SJSA1 (cell line): ENCODE measurements at regions not wholly inside any gene's neighbourhood (a gene's known extent, or its start where the extent isn't known, plus 50 kb on each side); places are given as distances from the start of the nearest gene placed in this dataset.

Source experiments
- DNase-seq, 2 experiments: peaks; one replicate each; pipeline ENCODE4 v3.0.0-alpha.2; 2015 to 2020; ENCODE audit warnings: low spot score in 2 of 2, low read depth in 1 of 2
- H3K27ac ChIP-seq: fragments of 250-450 bp; sonication (Bioruptor Pico); 2 replicates; pipeline ENCODE4 v1.5.1; 2020; ENCODE audit warnings: mild to moderate bottlenecking, moderate library complexity
- H3K27me3 ChIP-seq: fragments of 250-450 bp; sonication (Bioruptor Pico); replicated peaks from 2 replicates; pipeline ENCODE4 v1.5.1; 2020; ENCODE audit warnings: mild to moderate bottlenecking, moderate library complexity
- H3K36me3 ChIP-seq: fragments of 250-450 bp; sonication (Bioruptor Pico); 2 replicates; pipeline ENCODE4 v1.5.1; 2020; ENCODE audit warnings: mild to moderate bottlenecking
- H3K4me1 ChIP-seq: fragments of 250-450 bp; sonication (Bioruptor Pico); replicated peaks from 2 replicates; pipeline ENCODE4 v1.6.1; 2021; ENCODE audit warnings: mild to moderate bottlenecking
- H3K4me3 ChIP-seq: fragments of 250-450 bp; sonication (Bioruptor Pico); 2 replicates; pipeline ENCODE4 v1.5.1; 2020; ENCODE audit warnings: mild to moderate bottlenecking
- H3K9me3 ChIP-seq: fragments of 250-450 bp; sonication (Bioruptor Pico); replicated peaks from 2 replicates; pipeline ENCODE4 v1.5.1; 2020; ENCODE audit warnings: mild to moderate bottlenecking

DNA sequence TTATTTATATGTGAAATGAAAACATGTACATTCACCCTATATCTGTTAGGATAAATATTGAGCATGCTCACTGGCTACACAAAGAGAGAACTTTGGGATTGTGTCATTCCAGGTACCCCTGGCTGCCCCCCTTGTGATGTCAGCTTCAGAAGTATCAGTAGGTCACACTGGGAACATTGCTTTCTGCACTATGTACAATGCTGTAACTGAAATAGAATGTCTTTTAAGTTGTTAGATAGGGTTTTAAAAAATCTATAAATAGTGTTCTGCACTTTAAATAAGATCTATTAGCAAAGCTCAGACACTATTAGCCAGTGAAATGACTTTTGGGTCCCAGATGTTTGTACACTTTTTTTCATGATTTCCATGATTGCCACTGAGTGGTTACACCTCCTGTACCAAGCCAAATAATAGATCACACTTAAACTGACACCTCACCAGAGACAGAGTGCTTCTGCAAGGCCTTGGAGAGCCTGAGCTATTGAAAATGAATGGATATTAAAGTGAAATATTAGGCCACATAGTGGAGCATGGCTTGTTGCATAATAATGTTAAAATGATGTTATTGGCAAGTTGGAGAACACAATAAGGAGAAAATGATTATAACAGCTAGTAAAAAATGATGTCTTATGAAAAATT, 297.0 kb upstream of the NXPH2 start:
- no peak overlapping the region for H3K27ac ChIP-seq
- no peak for DNase-seq
- H3K4me3 ChIP-seq, result no peak overlapping the region
- no peaks in the 10 kb centered on the region for H3K36me3 ChIP-seq
- no peaks in the 10 kb centered on the region for H3K27me3 ChIP-seq
- H3K4me1 ChIP-seq, result peaks cover 8% of the 10 kb centered on the region; the same call in 1 of the 2 replicates
- H3K9me3 ChIP-seq, result no peaks in the 10 kb centered on the region

DNA sequence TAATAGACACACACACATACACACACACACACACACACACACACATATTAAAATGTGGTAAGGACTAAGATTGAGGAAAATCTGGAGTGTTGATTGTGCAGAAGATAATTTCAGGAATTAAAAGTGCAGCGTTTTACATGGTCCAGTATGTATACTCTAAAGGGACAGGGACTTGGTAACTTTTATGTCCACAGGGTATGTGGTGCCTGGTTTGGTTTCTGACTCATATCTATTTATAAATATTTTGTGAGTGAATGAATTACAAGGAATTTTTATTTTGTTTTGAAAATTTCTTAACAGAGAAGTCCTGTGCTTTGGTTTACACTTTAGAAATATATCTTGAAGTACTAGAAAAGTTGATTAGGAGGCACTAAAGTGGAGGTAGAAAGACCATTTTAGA, 287.7 kb upstream of the NXPH2 start:
- H3K27me3 ChIP-seq, result no peaks in the 10 kb centered on the region
- no peak overlapping the region for H3K4me3 ChIP-seq
- H3K36me3 ChIP-seq, result no peaks in the 10 kb centered on the region
- no peaks in the 10 kb centered on the region for H3K9me3 ChIP-seq
- peaks cover 17% of the 10 kb centered on the region for H3K4me1 ChIP-seq
- peak in 1 of 2 experiments; percentile 33 for DNase-seq
- H3K27ac ChIP-seq, result no peak overlapping the region

DNA sequence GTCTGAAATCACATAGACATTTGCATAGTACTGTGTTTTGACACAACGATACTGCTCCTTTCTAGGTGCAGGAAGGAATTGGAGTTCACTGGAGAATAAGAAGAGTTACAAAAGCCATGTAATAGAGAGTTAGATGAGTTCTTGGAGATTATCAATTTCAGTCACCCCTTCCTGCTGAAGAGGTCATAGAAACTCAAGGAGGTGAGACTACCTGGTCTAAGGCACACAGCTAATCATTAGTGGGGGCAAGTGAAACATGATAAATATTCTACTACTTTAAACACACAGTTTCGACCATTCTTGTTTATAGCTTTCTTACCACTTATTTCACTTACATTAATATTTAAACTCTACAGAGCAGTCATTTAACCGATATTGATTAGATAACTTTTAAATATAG, 286.9 kb upstream of the NXPH2 start:
- Histone ChIP-seq H3K4me1 (peaks cover 17% of the 10 kb centered on the region), H3K27ac (no peak overlapping the region), H3K27me3 (no peaks in the 10 kb centered on the region), H3K4me3 (no peak overlapping the region), H3K36me3 (no peaks in the 10 kb centered on the region), H3K9me3 (no peaks in the 10 kb centered on the region)
- DNase-seq, result no peak

GRCh38 chr2:139064159-139064558, 284.0 kb upstream of the NXPH2 start:
- no peak overlapping the region for H3K4me3 ChIP-seq
- peaks cover 17% of the 10 kb centered on the region for H3K4me1 ChIP-seq
- DNase-seq, result no peak
- peaks cover 5% of the 10 kb centered on the region; the same call in 1 of the 2 replicates for H3K27me3 ChIP-seq
- H3K36me3 ChIP-seq, result no peaks in the 10 kb centered on the region
- no peaks in the 10 kb centered on the region for H3K9me3 ChIP-seq
- no peak overlapping the region for H3K27ac ChIP-seq

DNA sequence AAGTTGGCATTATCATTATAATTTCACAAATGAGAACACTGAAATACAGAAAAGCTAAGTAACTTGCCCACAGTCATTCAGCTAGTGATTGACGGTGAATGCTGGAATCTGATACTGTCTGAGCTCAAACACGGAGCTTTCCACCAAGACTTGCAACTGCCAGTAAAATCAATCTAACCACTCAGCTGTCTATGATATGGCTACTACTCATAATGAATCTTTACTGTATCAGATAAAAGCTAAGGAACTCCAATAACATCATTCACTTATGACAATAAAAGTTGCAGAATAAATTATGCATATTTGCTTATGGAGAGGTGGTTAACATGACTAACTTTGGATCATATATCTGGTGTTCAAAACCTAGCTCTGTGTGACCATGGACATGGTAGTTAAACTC, 279.4 kb upstream of the NXPH2 start:
- peaks cover 5% of the 10 kb centered on the region; the same call in 1 of the 2 replicates for H3K27me3 ChIP-seq
- H3K36me3 ChIP-seq, result no peaks in the 10 kb centered on the region
- no peaks in the 10 kb centered on the region for H3K4me1 ChIP-seq
- H3K27ac ChIP-seq, result no peak overlapping the region
- no peak for DNase-seq
- no peak overlapping the region for H3K4me3 ChIP-seq
- no peaks in the 10 kb centered on the region for H3K9me3 ChIP-seq

DNA sequence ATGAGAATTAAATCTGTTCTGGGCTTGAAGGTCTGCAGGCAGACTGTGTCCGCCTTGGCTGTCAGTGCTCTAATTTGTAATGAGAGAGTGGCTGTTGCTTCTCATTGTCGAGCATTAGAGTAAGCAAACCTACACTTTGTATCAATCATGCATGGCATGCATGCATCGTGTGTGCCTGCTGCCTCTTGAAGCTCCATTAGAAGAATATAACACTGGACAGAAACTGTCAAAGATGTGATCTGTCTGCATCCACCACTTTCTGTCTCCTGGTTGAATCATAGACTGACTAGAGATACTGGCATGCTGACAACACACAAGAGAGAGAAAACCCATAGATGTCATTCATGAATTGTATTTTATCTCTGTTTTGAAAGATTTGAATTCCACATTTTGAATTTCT, 275.0 kb upstream of the NXPH2 start:
- no peak overlapping the region for H3K27ac ChIP-seq
- no peaks in the 10 kb centered on the region for H3K9me3 ChIP-seq
- no peaks in the 10 kb centered on the region for H3K36me3 ChIP-seq
- no peaks in the 10 kb centered on the region for H3K4me1 ChIP-seq
- DNase-seq, result no peak
- no peak overlapping the region for H3K4me3 ChIP-seq
- no peaks in the 10 kb centered on the region for H3K27me3 ChIP-seq

DNA sequence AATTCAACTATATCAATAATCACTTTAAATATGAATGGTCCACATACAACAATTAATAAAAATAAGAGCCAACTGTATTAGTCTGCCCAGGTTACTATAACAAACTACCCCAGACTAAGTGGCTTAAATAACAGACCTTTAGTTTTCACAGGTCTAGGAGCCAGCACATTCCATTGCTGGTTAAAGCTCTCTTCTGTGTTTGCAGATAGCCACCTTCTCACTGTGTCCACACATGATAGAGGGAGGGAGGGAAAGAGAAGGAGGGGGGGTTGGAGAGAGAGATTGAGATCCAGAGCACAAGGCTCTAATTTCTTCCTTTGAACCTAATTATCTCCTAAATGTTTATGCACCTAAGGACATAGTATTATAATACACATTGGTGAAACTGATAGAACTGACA, 267.8 kb upstream of the NXPH2 start:
- Histone ChIP-seq H3K36me3 (no peaks in the 10 kb centered on the region), H3K4me1 (peaks cover 12% of the 10 kb centered on the region), H3K27ac (no peak overlapping the region), H3K4me3 (no peak overlapping the region), H3K27me3 (no peaks in the 10 kb centered on the region), H3K9me3 (no peaks in the 10 kb centered on the region)
- no peak for DNase-seq

- no peaks in the 10 kb centered on the region for H3K27me3 ChIP-seq
- no peaks in the 10 kb centered on the region for H3K36me3 ChIP-seq
- no peak overlapping the region for H3K27ac ChIP-seq
- peaks cover 12% of the 10 kb centered on the region for H3K4me1 ChIP-seq
- DNase-seq, result no peak
- no peak overlapping the region for H3K4me3 ChIP-seq
- H3K9me3 ChIP-seq, result no peaks in the 10 kb centered on the region
These were observed 265.3 kb upstream of the NXPH2 start for GRCh38 chr2:139045524-139045923.

GRCh38 chr2:139034064-139034463, 253.9 kb upstream of the NXPH2 start:
- Histone ChIP-seq H3K4me3 (no peak overlapping the region), H3K36me3 (no peaks in the 10 kb centered on the region), H3K4me1 (peaks cover 6% of the 10 kb centered on the region; the same call in 1 of the 2 replicates), H3K9me3 (no peaks in the 10 kb centered on the region), H3K27ac (no peak overlapping the region), H3K27me3 (no peaks in the 10 kb centered on the region)
- no peak for DNase-seq

GRCh38 chr2:139033300-139033699, 253.1 kb upstream of the NXPH2 start:
- Histone ChIP-seq H3K36me3 (no peaks in the 10 kb centered on the region), H3K9me3 (no peaks in the 10 kb centered on the region), H3K4me3 (no peak overlapping the region), H3K27ac (no peak overlapping the region), H3K4me1 (peaks cover 6% of the 10 kb centered on the region; the same call in 1 of the 2 replicates), H3K27me3 (no peaks in the 10 kb centered on the region)
- DNase-seq, result peak in 1 of 2 experiments; percentile 45

GRCh38 chr2:139031722-139032121, 251.5 kb upstream of the NXPH2 start:
- Histone ChIP-seq H3K4me1 (peaks cover 6% of the 10 kb centered on the region; the same call in 1 of the 2 replicates), H3K36me3 (no peaks in the 10 kb centered on the region), H3K4me3 (no peak overlapping the region), H3K9me3 (no peaks in the 10 kb centered on the region), H3K27ac (no peak overlapping the region), H3K27me3 (no peaks in the 10 kb centered on the region)
- peak in 1 of 2 experiments; percentile 19 for DNase-seq

DNA sequence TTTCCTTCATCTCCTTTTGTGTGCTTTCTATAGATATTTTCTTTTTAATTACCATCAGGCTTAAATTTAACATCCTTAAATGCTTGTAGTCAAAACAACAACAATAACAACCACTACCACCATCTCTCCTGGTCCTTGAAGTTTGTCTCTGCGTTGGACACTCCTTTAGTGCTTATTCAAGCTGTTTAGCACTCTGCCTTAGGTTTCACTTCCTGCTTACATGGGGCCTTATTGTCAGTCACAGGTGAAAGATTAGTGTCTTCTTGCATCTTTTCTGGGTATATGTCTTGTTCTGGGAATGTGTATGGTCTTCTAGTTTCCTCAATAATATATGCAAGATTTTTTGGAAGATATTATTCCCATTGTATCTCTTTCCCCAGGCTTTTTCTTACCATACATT, 240.1 kb upstream of the NXPH2 start:
- no peak overlapping the region for H3K27ac ChIP-seq

DNA sequence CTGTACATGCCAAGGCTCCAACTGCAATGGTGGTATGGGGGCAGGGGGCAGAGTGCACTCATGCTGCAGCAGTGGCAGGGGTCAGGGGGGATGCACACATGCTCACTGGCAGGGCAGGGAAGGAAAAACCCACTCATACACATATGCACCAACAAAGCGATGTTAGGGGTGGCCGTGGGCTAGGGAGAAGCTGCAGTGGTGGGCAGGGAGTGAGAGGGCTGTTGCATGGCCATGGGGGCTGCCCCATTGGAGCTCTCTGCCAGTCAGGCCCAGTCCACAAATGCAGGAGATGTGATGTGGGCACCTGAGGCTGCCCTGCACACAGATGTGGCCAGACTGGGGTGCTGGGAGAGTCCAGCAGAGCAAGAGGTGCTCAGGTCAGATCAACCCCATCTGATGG, 238.1 kb upstream of the NXPH2 start:
- no peaks in the 10 kb centered on the region for H3K27me3 ChIP-seq
- H3K36me3 ChIP-seq, result no peaks in the 10 kb centered on the region
- peaks cover 3% of the 10 kb centered on the region; the same call in 1 of the 2 replicates for H3K9me3 ChIP-seq
- H3K4me3 ChIP-seq, result no peak overlapping the region
- DNase-seq, result no peak
- no peak overlapping the region for H3K27ac ChIP-seq
- H3K4me1 ChIP-seq, result peaks cover 9% of the 10 kb centered on the region

More for the DNA sequence above, 240.1 kb upstream of the NXPH2 start:
- no peaks in the 10 kb centered on the region for H3K36me3 ChIP-seq
- H3K4me3 ChIP-seq, result no peak overlapping the region
- no peak for DNase-seq
- H3K27me3 ChIP-seq, result no peaks in the 10 kb centered on the region
- H3K9me3 ChIP-seq, result peaks cover 3% of the 10 kb centered on the region; the same call in 1 of the 2 replicates
- no peaks in the 10 kb centered on the region for H3K4me1 ChIP-seq

DNA sequence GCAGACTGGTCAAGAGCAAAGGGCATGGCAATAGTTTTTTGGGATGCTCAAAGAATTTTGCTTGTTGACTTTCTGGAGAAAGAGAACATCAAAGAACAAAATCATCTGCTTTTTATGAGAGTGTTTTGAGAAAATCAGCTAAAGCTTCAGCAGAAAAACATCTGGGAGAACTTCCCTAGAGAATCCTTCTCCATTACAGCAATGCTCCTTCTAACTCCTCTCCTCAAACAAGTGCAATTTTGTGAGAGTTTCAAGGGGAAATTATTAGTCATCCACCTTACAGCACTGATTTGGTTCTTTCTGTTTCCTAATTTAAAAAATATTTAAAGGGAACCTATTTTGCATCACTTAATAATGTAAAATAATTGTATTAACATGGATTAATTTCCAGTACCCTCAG, 226.9 kb upstream of the NXPH2 start:
- no peaks in the 10 kb centered on the region for H3K4me1 ChIP-seq
- H3K27ac ChIP-seq, result no peak overlapping the region
- no peak overlapping the region for H3K4me3 ChIP-seq
- no peak for DNase-seq
- no peaks in the 10 kb centered on the region for H3K9me3 ChIP-seq
- H3K36me3 ChIP-seq, result no peaks in the 10 kb centered on the region
- no peaks in the 10 kb centered on the region for H3K27me3 ChIP-seq
